HPDE6-E6E7 (cell line): ENCODE measurements at regions not wholly inside any gene's neighbourhood (a gene's known extent, or its start where the extent isn't known, plus 50 kb on each side); places are given as distances from the start of the nearest gene placed in this dataset.

Experiments used
- DNase-seq: peaks from one replicate; pipeline ENCODE4 v3.0.0; 2011; ENCODE audit warnings: missing footprints; ENCODE audit errors: extremely low spot score

- DNase-seq, result no peak
Observed at GRCh38 chr3:102148598-102149337, 286.0 kb upstream of the ZPLD1 start.

- DNase-seq, result no peak
Observed at GRCh38 chr3:102151935-102152334, 282.9 kb upstream of the ZPLD1 start.

- peak; percentile 71 for DNase-seq
Observed at GRCh38 chr3:102156426-102156825, 278.4 kb upstream of the ZPLD1 start.

- no peak for DNase-seq
Observed at GRCh38 chr3:102158080-102158740, 276.6 kb upstream of the ZPLD1 start.

GRCh38 chr3:102159810-102160451, 274.9 kb upstream of the ZPLD1 start:
- DNase-seq, result no peak

- DNase-seq, result no peak
Observed at GRCh38 chr3:102161384-102162006, 273.3 kb upstream of the ZPLD1 start.

- no peak for DNase-seq
Observed at GRCh38 chr3:102162251-102162650, 272.6 kb upstream of the ZPLD1 start.

- DNase-seq, result no peak
Observed at GRCh38 chr3:102163039-102163817, 271.6 kb upstream of the ZPLD1 start.

GRCh38 chr3:102163818-102164154, 271.0 kb upstream of the ZPLD1 start:
- no peak for DNase-seq

- no peak for DNase-seq
Observed at GRCh38 chr3:102165367-102165766, 269.4 kb upstream of the ZPLD1 start.

- no peak for DNase-seq
Observed at GRCh38 chr3:102169915-102170479, 264.8 kb upstream of the ZPLD1 start.

- DNase-seq, result no peak
Observed at GRCh38 chr3:102170545-102170944, 264.3 kb upstream of the ZPLD1 start.

GRCh38 chr3:102174312-102174712, 260.5 kb upstream of the ZPLD1 start:
- DNase-seq, result no peak

- DNase-seq, result no peak
Observed at GRCh38 chr3:102174832-102175374, 259.9 kb upstream of the ZPLD1 start.

- no peak for DNase-seq
Observed at GRCh38 chr3:102176333-102177050, 258.3 kb upstream of the ZPLD1 start.

- no peak for DNase-seq
Observed at GRCh38 chr3:102177075-102177755, 257.6 kb upstream of the ZPLD1 start.

GRCh38 chr3:102178817-102179216, 256.0 kb upstream of the ZPLD1 start:
- no peak for DNase-seq

- DNase-seq, result no peak
Observed at GRCh38 chr3:102179326-102180177, 255.3 kb upstream of the ZPLD1 start.
